ENCODE measurements at regions not wholly inside any gene's neighbourhood (a gene's known extent, or its start where the extent isn't known, plus 50 kb on each side); places are given as distances from the start of the nearest gene placed in this dataset.
A peak's percentile ranks its signal among the peaks of the same experiment; 100 is the strongest.

- Histone ChIP-seq H3K36me3 (replicated peaks in 1 of 2; ENCODE audit: control insufficient read depth in 1 of 2, insufficient read depth in 2 of 2, low read length in 2 of 2) (no peaks in the 10 kb centered on the region), H3K9ac (ENCODE audit: insufficient read depth, low read depth, low read length) (no peak overlapping the region), H3K4me3 (replicated peaks in 1 of 3; ENCODE audit: insufficient read depth in 1 of 3, low read depth in 2 of 3, low read length in 3 of 3) (no peak overlapping the region), H2AFZ (ENCODE audit: low read length) (peak overlapping the region; percentile 65), H3K4me2 (ENCODE audit: low read depth, low read length) (peak overlapping the region; percentile 71), H3K27me3 (ENCODE audit: control insufficient read depth in 1 of 2, insufficient read depth in 2 of 2, low read length in 2 of 2) (peaks cover 8 to 50% of the 10 kb centered on the region in 2 experiments; a peak in 4 of 5 replicates), H3K79me2 (ENCODE audit: insufficient read depth, low read length) (no peaks in the 10 kb centered on the region), H3K9me3 (ENCODE audit: low read length) (no peaks in the 10 kb centered on the region), H3K4me1 (ENCODE audit: insufficient read depth, low read length) (peaks cover 24% of the 10 kb centered on the region), H3K27ac (ENCODE audit: extremely low read length, insufficient read depth, low read length) (no peak overlapping the region), H4K20me1 (ENCODE audit: insufficient read depth, low read length) (no peaks in the 10 kb centered on the region)
- DNase-seq (ENCODE audit: low spot score): no peak
- in situ Hi-C loops (cut with HindIII; ENCODE audit: extremely low pct_ligation_motif_present, low pct_unique_long_range_greater_than_20kb): no loop called here
- intact Hi-C loops (cut with micrococcal nuclease; ENCODE audit: unreplicated experiment): no loop called here
- no TSS peak for BruUV-seq (replicated peaks)
- ChIA-PET CTCF (ENCODE audit: low intra/inter-chr PET ratio, low total read pairs) (no interaction called here), POLR2A (interaction anchor here (1.1 kb wide), 1 partner anchor 432 kb away, joined by 3 read pairs; the partner anchor contains the start of gene TNRC6C)
- peak; percentile 53 for TF ChIP-seq HNRNPK (IDR thresholded peaks at IDR 0.05; ENCODE audit: low read depth, low read length, poor library complexity, severe bottlenecking)
- TF ChIP-seq, protein P1, sequence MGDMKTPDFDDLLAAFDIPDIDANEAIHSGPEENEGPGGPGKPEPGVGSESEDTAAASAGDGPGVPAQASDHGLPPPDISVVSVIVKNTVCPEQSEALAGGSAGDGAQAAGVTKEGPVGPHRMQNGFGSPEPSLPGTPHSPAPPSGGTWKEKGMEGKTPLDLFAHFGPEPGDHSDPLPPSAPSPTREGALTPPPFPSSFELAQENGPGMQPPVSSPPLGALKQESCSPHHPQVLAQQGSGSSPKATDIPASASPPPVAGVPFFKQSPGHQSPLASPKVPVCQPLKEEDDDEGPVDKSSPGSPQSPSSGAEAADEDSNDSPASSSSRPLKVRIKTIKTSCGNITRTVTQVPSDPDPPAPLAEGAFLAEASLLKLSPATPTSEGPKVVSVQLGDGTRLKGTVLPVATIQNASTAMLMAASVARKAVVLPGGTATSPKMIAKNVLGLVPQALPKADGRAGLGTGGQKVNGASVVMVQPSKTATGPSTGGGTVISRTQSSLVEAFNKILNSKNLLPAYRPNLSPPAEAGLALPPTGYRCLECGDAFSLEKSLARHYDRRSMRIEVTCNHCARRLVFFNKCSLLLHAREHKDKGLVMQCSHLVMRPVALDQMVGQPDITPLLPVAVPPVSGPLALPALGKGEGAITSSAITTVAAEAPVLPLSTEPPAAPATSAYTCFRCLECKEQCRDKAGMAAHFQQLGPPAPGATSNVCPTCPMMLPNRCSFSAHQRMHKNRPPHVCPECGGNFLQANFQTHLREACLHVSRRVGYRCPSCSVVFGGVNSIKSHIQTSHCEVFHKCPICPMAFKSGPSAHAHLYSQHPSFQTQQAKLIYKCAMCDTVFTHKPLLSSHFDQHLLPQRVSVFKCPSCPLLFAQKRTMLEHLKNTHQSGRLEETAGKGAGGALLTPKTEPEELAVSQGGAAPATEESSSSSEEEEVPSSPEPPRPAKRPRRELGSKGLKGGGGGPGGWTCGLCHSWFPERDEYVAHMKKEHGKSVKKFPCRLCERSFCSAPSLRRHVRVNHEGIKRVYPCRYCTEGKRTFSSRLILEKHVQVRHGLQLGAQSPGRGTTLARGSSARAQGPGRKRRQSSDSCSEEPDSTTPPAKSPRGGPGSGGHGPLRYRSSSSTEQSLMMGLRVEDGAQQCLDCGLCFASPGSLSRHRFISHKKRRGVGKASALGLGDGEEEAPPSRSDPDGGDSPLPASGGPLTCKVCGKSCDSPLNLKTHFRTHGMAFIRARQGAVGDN (CRISPR knock-in tag; IDR thresholded peaks at IDR 0.05): peak; percentile 11; the same call in 1 of the 2 replicates
- no peak for TF ChIP-seq GATAD2A (CRISPR knock-in tag; IDR thresholded peaks at IDR 0.05)
- TF ChIP-seq ZNF850 (CRISPR knock-in tag; conservative IDR thresholded peaks at IDR 0.05): peak; percentile 95
- ATAC-seq: no peak
- no peak for FAIRE-seq
- 78% methylated on average over 14 of the region's 20 CpGs for WGBS (ENCODE audit: low lambda C conversion rate)
Measured at GRCh38 chr17:77526259-77526711, 385.5 kb downstream of the SEC14L1 start.

All from HepG2 (cell line).